ENCODE measurements at regions not wholly inside any gene's neighbourhood (a gene's known extent, or its start where the extent isn't known, plus 50 kb on each side); places are given as distances from the start of the nearest gene placed in this dataset.

DNA sequence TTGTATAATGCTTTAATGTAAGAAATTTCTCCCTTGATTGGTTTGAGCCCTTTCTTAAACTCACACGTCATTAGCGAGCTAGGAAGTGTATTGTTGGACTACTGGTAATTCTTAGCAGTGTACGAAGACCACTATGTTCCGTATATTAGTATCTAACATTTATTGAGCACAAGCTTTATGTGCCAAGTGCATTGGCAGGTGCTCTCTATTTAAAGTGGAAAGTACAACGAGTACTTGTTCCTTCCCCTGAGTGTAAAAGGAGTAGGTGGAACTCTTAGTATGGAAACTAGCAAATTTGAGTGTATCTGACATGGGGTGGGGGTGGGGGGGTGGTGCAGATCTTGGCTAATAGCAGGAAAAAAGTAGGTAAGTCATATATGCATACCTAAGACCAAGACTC, 594.7 kb downstream of the FGF9 start:
- no peak for TF ChIP-seq POLR2A (IDR thresholded peaks at IDR 0.05; ENCODE audit: low read length)
- TF ChIP-seq GATA1 (IDR thresholded peaks at IDR 0.05; ENCODE audit: low read depth, low read length): no peak
